GM04504 (cell line): ENCODE measurements at regions not wholly inside any gene's neighbourhood (a gene's known extent, or its start where the extent isn't known, plus 50 kb on each side); places are given as distances from the start of the nearest gene placed in this dataset.
"Not testable (repeated sequence)": the region's sequence is repeated elsewhere in the genome, so short reads cannot be mapped to it uniquely, and the experiment has no call there.

Source experiments
- DNase-seq: peaks from one replicate; pipeline ENCODE4 v3.0.0-alpha.2; 2012; ENCODE audit warnings: low read depth

- DNase-seq, result no peak
These were observed 52.0 kb upstream of the CPM start for GRCh38 chr12:68984796-68985573.

- not testable (repeated sequence) for DNase-seq
These were observed 64.6 kb upstream of the CPM start for GRCh38 chr12:68997526-68997925.

GRCh38 chr12:68998041-68998440 lies 65.1 kb upstream of the CPM start:
- no peak for DNase-seq

- DNase-seq, result no peak
These were observed 67.1 kb upstream of the CPM start for GRCh38 chr12:69000074-69000473.

GRCh38 chr12:69000540-69001243 lies 67.7 kb upstream of the CPM start:
- DNase-seq, result no peak

GRCh38 chr12:69001251-69001650 lies 68.3 kb upstream of the CPM start:
- DNase-seq, result no peak

GRCh38 chr12:69002969-69003368 lies 70.0 kb upstream of the CPM start:
- no peak for DNase-seq

- no peak for DNase-seq
These were observed 71.0 kb upstream of the CPM start for GRCh38 chr12:69003991-69004390.

GRCh38 chr12:69007101-69007854 lies 74.3 kb upstream of the CPM start:
- peak; percentile 50 for DNase-seq

- no peak for DNase-seq
These were observed 74.9 kb upstream of the CPM start for GRCh38 chr12:69007855-69008351.

GRCh38 chr12:69008520-69008919 lies 75.5 kb upstream of the CPM start:
- no peak for DNase-seq

GRCh38 chr12:69014047-69014446 lies 81.1 kb upstream of the CPM start:
- DNase-seq, result no peak

GRCh38 chr12:69015017-69015416 lies 82.0 kb upstream of the CPM start:
- DNase-seq, result no peak

GRCh38 chr12:69015831-69016230 lies 82.9 kb upstream of the CPM start:
- no peak for DNase-seq

GRCh38 chr12:69019082-69019481 lies 86.1 kb upstream of the CPM start:
- DNase-seq, result no peak

- DNase-seq, result no peak
These were observed 86.9 kb upstream of the CPM start for GRCh38 chr12:69019910-69020309.

- no peak for DNase-seq
These were observed 89.7 kb upstream of the CPM start for GRCh38 chr12:69022674-69023073.

GRCh38 chr12:69023840-69024239 lies 90.9 kb upstream of the CPM start:
- no peak for DNase-seq

GRCh38 chr12:69024413-69024812 lies 91.4 kb upstream of the CPM start:
- no peak for DNase-seq

- DNase-seq, result no peak
These were observed 91.9 kb upstream of the CPM start for GRCh38 chr12:69024907-69025306.

GRCh38 chr12:69026336-69026735 lies 93.4 kb upstream of the CPM start:
- no peak for DNase-seq

- no peak for DNase-seq
These were observed 94.5 kb upstream of the CPM start for GRCh38 chr12:69027411-69027881.
